ENCODE measurements at regions not wholly inside any gene's neighbourhood (a gene's known extent, or its start where the extent isn't known, plus 50 kb on each side); places are given as distances from the start of the nearest gene placed in this dataset. TPM values are rescaled to one million over a fixed set of nuclear protein-coding genes. Genes with fewer than 3 reads are reported as not detected.
A peak's percentile ranks its signal among the peaks of the same experiment; 100 is the strongest.

DNA sequence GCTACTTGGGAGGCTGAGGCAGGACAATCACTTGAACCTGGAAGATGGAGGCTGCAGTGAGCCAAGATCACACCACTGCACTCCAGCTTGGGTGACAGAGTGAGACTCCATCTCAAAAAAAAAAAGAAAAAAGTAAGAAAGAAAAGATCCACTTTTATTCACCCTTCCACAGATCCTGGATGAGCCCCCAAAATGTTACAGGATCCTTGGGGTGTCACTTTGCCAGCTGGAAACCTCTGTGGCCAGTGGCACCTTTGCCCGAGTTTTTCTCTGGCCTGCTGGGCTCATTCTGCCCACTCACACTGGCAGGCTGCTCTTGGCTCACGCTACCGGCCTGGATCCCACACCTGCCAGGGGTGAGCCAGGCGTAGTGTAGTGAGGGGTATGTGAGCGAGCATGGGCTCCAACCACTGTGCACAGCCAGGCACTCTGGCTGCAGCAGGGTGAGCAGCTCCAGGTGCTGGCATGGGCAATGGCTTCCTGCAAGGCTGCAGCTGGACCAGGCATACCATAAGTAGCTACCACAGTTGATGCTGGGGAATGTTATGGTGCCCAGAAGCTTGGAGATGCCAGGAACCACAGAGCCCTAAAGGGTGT, 57.8 kb upstream of the C15orf39 start:
- DNase-seq (ENCODE audit: low spot score) = no peak
- TF ChIP-seq, protein P1, sequence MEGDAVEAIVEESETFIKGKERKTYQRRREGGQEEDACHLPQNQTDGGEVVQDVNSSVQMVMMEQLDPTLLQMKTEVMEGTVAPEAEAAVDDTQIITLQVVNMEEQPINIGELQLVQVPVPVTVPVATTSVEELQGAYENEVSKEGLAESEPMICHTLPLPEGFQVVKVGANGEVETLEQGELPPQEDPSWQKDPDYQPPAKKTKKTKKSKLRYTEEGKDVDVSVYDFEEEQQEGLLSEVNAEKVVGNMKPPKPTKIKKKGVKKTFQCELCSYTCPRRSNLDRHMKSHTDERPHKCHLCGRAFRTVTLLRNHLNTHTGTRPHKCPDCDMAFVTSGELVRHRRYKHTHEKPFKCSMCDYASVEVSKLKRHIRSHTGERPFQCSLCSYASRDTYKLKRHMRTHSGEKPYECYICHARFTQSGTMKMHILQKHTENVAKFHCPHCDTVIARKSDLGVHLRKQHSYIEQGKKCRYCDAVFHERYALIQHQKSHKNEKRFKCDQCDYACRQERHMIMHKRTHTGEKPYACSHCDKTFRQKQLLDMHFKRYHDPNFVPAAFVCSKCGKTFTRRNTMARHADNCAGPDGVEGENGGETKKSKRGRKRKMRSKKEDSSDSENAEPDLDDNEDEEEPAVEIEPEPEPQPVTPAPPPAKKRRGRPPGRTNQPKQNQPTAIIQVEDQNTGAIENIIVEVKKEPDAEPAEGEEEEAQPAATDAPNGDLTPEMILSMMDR (IDR thresholded peaks at IDR 0.05) = no peak
- no peak for ATAC-seq (ENCODE audit: low FRiP score)

DNA sequence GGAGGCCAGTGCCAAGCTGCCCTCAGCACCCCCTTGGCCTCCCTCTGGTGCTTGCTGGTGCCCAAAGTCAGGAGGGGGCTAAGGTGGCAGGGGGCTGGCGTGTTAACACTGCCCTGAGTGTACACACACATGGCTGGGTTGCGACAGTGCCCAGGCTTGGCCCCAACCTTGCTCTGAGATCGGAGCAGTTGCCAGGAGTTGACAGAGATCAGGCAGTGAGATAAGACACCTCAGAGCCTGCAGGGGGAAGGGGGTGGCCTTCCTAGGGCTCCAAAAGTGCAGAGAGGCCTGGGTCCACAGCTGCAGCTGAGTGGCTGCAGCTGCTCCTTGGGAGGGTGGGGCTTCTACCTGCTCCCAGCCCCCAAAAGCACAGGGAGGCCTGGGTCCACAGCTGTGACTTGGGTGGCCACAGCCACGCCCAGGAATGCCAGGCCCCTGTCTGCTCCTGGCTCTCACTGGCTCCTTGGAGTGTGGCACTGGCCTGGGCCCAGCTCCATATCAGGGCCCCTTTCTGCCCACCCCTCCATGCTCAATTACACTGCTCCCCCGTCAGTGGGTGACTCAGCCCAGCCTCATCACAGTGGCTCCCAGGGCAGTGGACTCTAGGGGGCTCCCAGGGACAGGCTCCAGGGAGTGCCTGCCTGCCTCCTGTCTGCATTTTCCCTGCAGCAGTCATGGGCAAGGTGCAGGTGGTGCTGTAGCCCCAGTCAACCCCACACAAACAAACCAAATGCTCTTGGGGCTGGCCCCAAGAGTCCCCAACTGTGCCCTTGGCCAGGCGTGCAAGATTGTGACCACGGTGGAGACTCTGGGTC, 56.4 kb upstream of the C15orf39 start:
- DNase-seq (ENCODE audit: low spot score) (no peak), ATAC-seq (ENCODE audit: low FRiP score) (no peak)
- TF ChIP-seq, protein P1 (IDR thresholded peaks at IDR 0.05) = no peak

DNA sequence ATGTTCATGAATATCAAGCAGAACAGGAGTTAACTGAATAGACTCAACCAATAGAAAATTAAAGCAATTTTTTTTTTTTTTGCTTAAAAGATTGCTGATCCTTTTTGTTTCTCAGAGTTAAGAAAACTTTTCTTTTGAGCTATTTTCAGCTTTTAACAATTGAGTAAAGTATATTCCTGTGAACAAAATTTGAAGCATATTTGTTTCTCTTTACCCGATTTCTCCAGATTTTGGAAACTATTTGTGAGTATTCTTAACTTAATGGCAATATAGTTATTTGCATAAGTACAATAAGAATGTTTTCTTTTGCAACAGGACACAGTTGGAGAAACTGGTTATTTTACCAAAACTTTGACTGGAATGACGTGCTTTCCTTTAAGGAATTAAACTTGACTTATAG, 53.4 kb upstream of the C15orf39 start:
- ATAC-seq (ENCODE audit: low FRiP score) (no peak), DNase-seq (ENCODE audit: low spot score) (no peak)
- TF ChIP-seq, protein P1 (IDR thresholded peaks at IDR 0.05) = no peak

DNA sequence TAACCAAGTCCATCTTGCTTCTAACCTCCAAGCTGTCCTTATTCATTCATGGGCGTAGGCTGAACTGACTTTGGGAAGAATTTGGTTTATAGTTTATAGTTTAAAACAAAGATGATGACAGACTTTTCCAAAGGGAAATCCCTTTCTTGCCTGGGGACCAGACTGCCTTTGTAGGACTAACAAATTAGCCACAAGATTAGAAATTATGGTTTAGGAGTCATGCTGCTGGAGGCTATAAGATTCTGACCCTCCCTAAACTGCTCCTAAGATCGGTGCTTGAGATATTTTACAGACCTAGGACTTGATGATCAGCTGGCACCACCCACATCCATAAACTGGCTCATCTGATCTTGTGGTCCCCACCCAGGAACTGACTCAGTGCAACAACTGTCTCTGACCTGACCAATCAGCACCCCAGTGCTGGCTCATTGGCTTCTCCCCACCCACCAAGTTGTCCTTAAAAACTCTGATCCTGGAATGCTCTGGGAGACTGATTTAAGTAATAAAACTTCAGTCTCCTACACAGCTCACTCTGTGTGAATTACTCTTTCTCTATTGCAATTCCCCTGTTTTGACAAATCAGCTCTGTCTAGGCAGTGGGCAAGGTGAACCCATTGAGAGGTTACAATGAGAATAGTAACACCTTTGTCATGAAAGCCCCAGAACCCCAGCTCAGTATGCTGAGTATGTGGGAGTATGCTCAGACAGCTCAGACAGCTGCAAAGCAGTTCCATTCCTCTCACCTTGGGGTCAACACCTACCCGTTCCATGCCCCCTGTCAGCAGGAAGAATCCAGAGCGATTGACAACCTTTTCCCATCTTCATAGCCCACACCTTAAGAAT, 51.6 kb upstream of the C15orf39 start:
- no peak for DNase-seq (ENCODE audit: low spot score)
- ATAC-seq (ENCODE audit: low FRiP score) = no peak
- TF ChIP-seq, protein P1 (IDR thresholded peaks at IDR 0.05) = no peak

DNA sequence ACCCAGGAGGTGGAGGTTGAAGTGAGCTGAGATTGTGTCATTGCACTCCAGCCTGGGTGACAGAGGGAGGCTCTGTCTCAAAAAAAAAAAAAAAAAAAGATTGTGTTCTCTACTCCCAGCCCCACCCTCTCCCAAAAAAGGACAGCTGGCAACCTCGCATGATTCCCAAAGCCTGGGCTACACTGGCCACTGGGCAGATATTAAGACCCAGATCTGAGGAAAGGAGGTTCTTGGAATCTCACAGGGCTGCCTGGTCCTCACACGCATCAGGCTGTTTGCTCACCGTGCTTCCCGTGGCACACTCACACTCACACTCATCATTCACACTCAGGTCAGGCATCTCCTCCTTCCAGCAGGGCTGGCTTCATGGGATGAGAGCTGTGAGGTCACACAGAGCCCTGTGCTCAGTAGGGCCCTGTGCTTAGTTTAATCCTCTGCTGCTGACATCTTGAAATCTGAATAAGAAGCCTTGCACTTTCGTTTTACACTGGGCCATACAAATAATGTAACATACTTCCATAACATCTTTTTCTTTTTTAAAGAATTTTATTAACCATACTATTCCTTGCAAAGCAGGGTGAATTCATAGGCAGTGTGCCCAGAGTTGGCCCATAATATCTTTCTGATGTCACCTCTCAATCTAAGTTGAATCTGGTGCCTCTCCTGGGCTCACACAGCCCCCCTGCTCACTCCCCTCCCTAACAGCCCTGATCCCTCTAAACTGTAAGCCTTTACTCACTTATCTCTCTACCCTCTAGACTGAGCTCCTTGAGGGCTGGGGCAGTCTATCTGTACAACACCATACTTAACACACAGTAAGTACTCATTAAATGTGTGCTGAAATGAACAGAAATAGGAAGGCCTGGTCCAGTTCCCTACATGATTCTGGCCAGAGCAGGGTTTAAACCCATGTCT, 50.2 kb upstream of the C15orf39 start:
- TF ChIP-seq, protein P1 (IDR thresholded peaks at IDR 0.05) = no peak
- DNase-seq (ENCODE audit: low spot score) = no peak
- ATAC-seq (ENCODE audit: low FRiP score) = peak; percentile 38

Small RNAs in the stretch of these regions (small RNA-seq; reads per million reads assigned to genes)
- gene RF00017 (not detected), gene RF00601 (not detected)
